Ovary (tissue), 7 donors: ENCODE measurements at regions not wholly inside any gene's neighbourhood (a gene's known extent, or its start where the extent isn't known, plus 50 kb on each side); places are given as distances from the start of the nearest gene placed in this dataset.

Experiments
- DNase-seq, 5 donors: peaks; one replicate each; pipeline ENCODE4 v3.0.0-alpha.2; 2019 to 2020
- H3K27ac ChIP-seq, 2 donors: fragments of 200-600 bp; one replicate each; pipeline versions ENCODE4 v1.5.1 to v1.8.0; 2019 to 2022
- H3K27me3 ChIP-seq: fragments of 200-600 bp; one replicate; pipeline ENCODE4 v1.8.0; 2022
- H3K36me3 ChIP-seq: fragments of 200-600 bp; sonication (generic); one replicate; pipeline ENCODE4 v1.5.1; 2019
- H3K4me1 ChIP-seq: one replicate; pipeline ENCODE4 v1.8.1; 2013; ENCODE audit warnings: mild to moderate bottlenecking, moderate library complexity; ENCODE audit not compliant: insufficient read depth
- H3K4me3 ChIP-seq: fragments of 200-600 bp; sonication (generic); one replicate; pipeline ENCODE4 v1.5.1; 2017
- H3K9me3 ChIP-seq, 2 donors: fragments of 200-600 bp in 1 of 2; sonication (generic) in 1 of 2; one replicate each; pipeline versions ENCODE4 v1.5.1 to v1.8.1; 2013 to 2019; ENCODE audit warnings: mild to moderate bottlenecking in 1 of 2, moderate library complexity in 1 of 2
- CTCF ChIP-seq, 3 donors: fragments of 450-650 bp in 2 of 3; fragments of 200-600 bp in 1 of 3; IDR thresholded peaks; one replicate each; pipeline versions ENCODE4 v1.5.1 to v1.8.0; 2016 to 2022; ENCODE audit warnings: antibody characterized with exemption in 3 of 3, mild to moderate bottlenecking in 1 of 3
- EP300 ChIP-seq: sonication (generic); formaldehyde crosslinking; IDR thresholded peaks from one replicate; pipeline ENCODE4 v1.6.1; 2017; ENCODE audit warnings: antibody characterized with exemption
- POLR2A ChIP-seq: fragments of 450-650 bp; IDR thresholded peaks from one replicate; pipeline ENCODE4 v1.6.1; 2017; ENCODE audit warnings: antibody characterized with exemption, mild to moderate bottlenecking, moderate library complexity
- WGBS, 3 donors: extraction: QIAGEN DNeasy Blood & Tissue Kit in 1 of 3; methylation state at CpG; one replicate each; pipeline versions ENCODE4 v1.1.5 to v1.1.7; 2013 to 2017; 5-methylcytosine and 5-hydroxymethylcytosine counted together
- intact Hi-C, 4 donors: fragments of 100-400 bp; cut with DNase I; formaldehyde crosslinking; loops; one replicate each; pipeline versions ENCODE4 v1.11.0 to v1.15.1; 2022 to 2023
- donor health status: DM: no; HTN: no; CAD: no; lungs with moderate emphysema.
- donor health status: DM: no; HTN: no; CAD: no.
- donor health status: Bipolar disorder and iron deficiency.
- donor health status: DM: no; HTN: no; CAD: no.
- donor health status: DM: yes; HTN: yes; CAD: no.

GRCh38 chr6:163648868-163649267 lies 234.3 kb downstream of the QKI start:
- intact Hi-C loops = no loop called here
- Histone ChIP-seq H3K27me3 (no peaks in the 10 kb centered on the region), H3K4me3 (no peak overlapping the region), H3K36me3 (no peaks in the 10 kb centered on the region), H3K27ac (no peak overlapping the region), H3K9me3 (no peaks in the 10 kb centered on the region), H3K4me1 (no peaks in the 10 kb centered on the region)
- DNase-seq = no peak
- WGBS, 3 donors = 87 to 93% (median 92%) methylated on average over 8 of the region's 8 CpGs
- TF ChIP-seq CTCF (IDR thresholded peaks at IDR 0.05) (no peak), POLR2A (no peak), EP300 (no peak)

- H3K36me3 ChIP-seq = no peaks in the 10 kb centered on the region
- DNase-seq = no peak
- TF ChIP-seq EP300 = no peak
- no peak for TF ChIP-seq POLR2A
- TF ChIP-seq CTCF (IDR thresholded peaks at IDR 0.05) = no peak
- WGBS, 3 donors = 91 to 92% (median 91%) methylated on average over 8 of the region's 8 CpGs
- H3K27me3 ChIP-seq = no peaks in the 10 kb centered on the region
- H3K9me3 ChIP-seq = no peaks in the 10 kb centered on the region
- no peak overlapping the region for H3K4me3 ChIP-seq
- H3K4me1 ChIP-seq = no peaks in the 10 kb centered on the region
- intact Hi-C loops = no loop called here
- H3K27ac ChIP-seq = no peak overlapping the region
These were observed 233.1 kb downstream of the QKI start for GRCh38 chr6:163647624-163648023.

- intact Hi-C loops = no loop called here
- WGBS, 3 donors = 59 to 65% (median 64%) methylated on average over 3 of the region's 3 CpGs
These were observed 232.3 kb downstream of the QKI start for GRCh38 chr6:163646866-163647265.

GRCh38 chr6:163646133-163646532 lies 231.6 kb downstream of the QKI start:
- H3K4me3 ChIP-seq = no peak overlapping the region
- H3K9me3 ChIP-seq = no peaks in the 10 kb centered on the region
- H3K36me3 ChIP-seq = no peaks in the 10 kb centered on the region
- no peaks in the 10 kb centered on the region for H3K27me3 ChIP-seq
- intact Hi-C loops = no loop called here
- no peaks in the 10 kb centered on the region for H3K4me1 ChIP-seq
- DNase-seq = no peak
- TF ChIP-seq POLR2A (no peak), CTCF (IDR thresholded peaks at IDR 0.05) (no peak), EP300 (no peak)
- 86 to 95% (median 91%) methylated on average over 9 of the region's 9 CpGs for WGBS, 3 donors
- H3K27ac ChIP-seq = no peak overlapping the region

More at GRCh38 chr6:163646866-163647265, 232.3 kb downstream of the QKI start:
- Histone ChIP-seq H3K9me3 (no peaks in the 10 kb centered on the region), H3K27me3 (no peaks in the 10 kb centered on the region), H3K36me3 (no peaks in the 10 kb centered on the region), H3K4me3 (no peak overlapping the region), H3K4me1 (no peaks in the 10 kb centered on the region), H3K27ac (no peak overlapping the region)
- TF ChIP-seq EP300 (no peak), POLR2A (no peak), CTCF (IDR thresholded peaks at IDR 0.05) (no peak)
- no peak for DNase-seq

GRCh38 chr6:163645560-163645959 lies 231.0 kb downstream of the QKI start:
- Histone ChIP-seq H3K27ac (no peak overlapping the region), H3K27me3 (no peaks in the 10 kb centered on the region), H3K4me1 (no peaks in the 10 kb centered on the region), H3K4me3 (no peak overlapping the region), H3K36me3 (no peaks in the 10 kb centered on the region), H3K9me3 (no peaks in the 10 kb centered on the region)
- no peak for DNase-seq
- WGBS, 3 donors = 41 to 46% (median 42%) methylated on average over 10 of the region's 10 CpGs
- intact Hi-C loops = no loop called here
- TF ChIP-seq POLR2A (no peak), EP300 (no peak), CTCF (IDR thresholded peaks at IDR 0.05) (no peak)
